Skeletal muscle tissue (tissue), 3 donors: ENCODE measurements at regions not wholly inside any gene's neighbourhood (a gene's known extent, or its start where the extent isn't known, plus 50 kb on each side); places are given as distances from the start of the nearest gene placed in this dataset.

Experiments used
- H3K27ac ChIP-seq: one replicate; pipeline ENCODE4 v1.7.0; 2013; ENCODE audit warnings: mild to moderate bottlenecking, low read depth, low read length, inconsistent platforms
- H3K27me3 ChIP-seq, 3 donors: one replicate each; pipeline ENCODE4 v1.7.0; 2013; ENCODE audit warnings: low read length in 3 of 3; ENCODE audit not compliant: control insufficient read depth in 3 of 3, insufficient read depth in 3 of 3
- H3K36me3 ChIP-seq, 3 donors: one replicate each; pipeline ENCODE4 v1.7.0; 2013; ENCODE audit warnings: low read length in 3 of 3; ENCODE audit not compliant: control insufficient read depth in 3 of 3, insufficient read depth in 3 of 3
- H3K4me1 ChIP-seq, 3 donors: one replicate each; pipeline ENCODE4 v1.7.0; 2013; ENCODE audit warnings: low read length in 3 of 3, mild to moderate bottlenecking in 3 of 3; ENCODE audit not compliant: control insufficient read depth in 3 of 3, insufficient read depth in 3 of 3
- H3K4me3 ChIP-seq, 3 donors: one replicate each; pipeline ENCODE4 v1.7.0; 2013; ENCODE audit warnings: low read length in 3 of 3
- H3K9ac ChIP-seq, 3 donors: one replicate each; pipeline ENCODE4 v1.7.0; 2013; ENCODE audit warnings: low read length in 3 of 3, mild to moderate bottlenecking in 3 of 3, moderate library complexity in 2 of 3, low read depth in 1 of 3
- H3K9me3 ChIP-seq, 3 donors: one replicate each; pipeline ENCODE4 v1.7.0; 2013; ENCODE audit warnings: low read length in 3 of 3; ENCODE audit not compliant: control insufficient read depth in 3 of 3
- donor health status: Osteomylitis.

DNA sequence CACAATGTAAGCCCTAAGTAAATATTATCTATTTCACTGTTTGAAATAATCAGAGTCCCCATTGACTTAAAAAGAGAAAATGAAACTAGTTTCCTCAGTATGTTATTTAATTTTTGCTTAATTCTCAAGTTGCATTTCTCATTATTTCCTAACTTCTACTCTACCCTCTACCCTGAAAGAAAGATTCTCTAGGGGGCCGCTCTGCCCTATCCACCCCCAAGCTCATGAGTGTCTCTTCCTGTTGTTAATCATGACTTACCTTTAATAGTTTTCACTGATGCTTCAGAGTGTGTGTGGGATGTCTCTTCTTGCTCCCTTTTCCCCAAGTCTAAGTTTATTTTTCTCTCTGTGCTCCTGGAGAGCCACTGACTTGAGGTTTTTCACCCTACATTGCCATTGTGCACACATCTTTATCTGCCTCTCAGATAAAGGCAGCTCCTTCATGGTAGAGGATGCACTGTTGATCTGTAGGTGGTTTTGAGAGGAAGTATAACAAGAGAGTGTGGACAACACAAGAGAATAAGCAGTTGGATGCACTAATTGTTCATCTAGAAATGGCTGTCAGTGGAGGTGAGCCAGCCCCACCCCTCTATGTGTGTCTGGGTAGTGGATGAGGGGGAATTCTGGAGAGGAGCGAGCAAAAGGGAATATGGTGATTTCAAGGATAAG is 261.7 kb downstream of the CHRM3 start:
- H3K4me3 ChIP-seq = no peak overlapping the region
- H3K27me3 ChIP-seq = no peaks in the 10 kb centered on the region
- no peak overlapping the region for H3K9ac ChIP-seq
- no peaks in the 10 kb centered on the region for H3K36me3 ChIP-seq
- H3K27ac ChIP-seq = no peak overlapping the region
- H3K4me1 ChIP-seq = no peaks in the 10 kb centered on the region
- H3K9me3 ChIP-seq = no peaks in the 10 kb centered on the region

DNA sequence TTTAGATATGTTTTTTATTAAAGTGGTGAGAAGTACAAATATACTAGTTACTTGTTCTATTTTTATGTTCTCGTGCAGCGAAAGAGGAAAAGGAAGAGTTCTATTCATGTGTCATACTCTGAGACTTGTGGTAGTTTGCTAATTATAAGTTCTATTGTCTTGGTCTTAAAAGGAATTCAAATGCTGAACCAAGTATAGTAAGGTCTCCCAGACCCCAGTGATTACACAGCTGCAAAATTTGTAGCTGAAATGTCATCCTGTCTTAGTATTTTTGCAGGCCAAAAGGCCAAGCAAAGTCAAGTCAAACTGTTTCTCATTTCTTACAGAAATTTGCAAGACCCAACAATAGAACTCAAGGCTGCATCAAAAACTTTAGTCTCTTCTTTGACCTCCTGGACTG is 268.7 kb downstream of the CHRM3 start:
- Histone ChIP-seq H3K4me1 (no peaks in the 10 kb centered on the region), H3K27me3 (no peaks in the 10 kb centered on the region), H3K4me3 (no peak overlapping the region), H3K27ac (no peak overlapping the region), H3K36me3 (no peaks in the 10 kb centered on the region), H3K9ac (no peak overlapping the region), H3K9me3 (no peaks in the 10 kb centered on the region)

- no peak overlapping the region for H3K4me3 ChIP-seq
- H3K9ac ChIP-seq = no peak overlapping the region
- H3K9me3 ChIP-seq = no peaks in the 10 kb centered on the region
- no peak overlapping the region for H3K27ac ChIP-seq
- H3K36me3 ChIP-seq = no peaks in the 10 kb centered on the region
- H3K27me3 ChIP-seq = no peaks in the 10 kb centered on the region
- no peaks in the 10 kb centered on the region for H3K4me1 ChIP-seq
These were observed 270.9 kb downstream of the CHRM3 start for GRCh38 chr1:239657291-239657690.

- no peaks in the 10 kb centered on the region for H3K27me3 ChIP-seq
- H3K9me3 ChIP-seq = no peaks in the 10 kb centered on the region
- no peak overlapping the region for H3K27ac ChIP-seq
- no peak overlapping the region for H3K4me3 ChIP-seq
- no peaks in the 10 kb centered on the region for H3K36me3 ChIP-seq
- H3K9ac ChIP-seq = no peak overlapping the region
- H3K4me1 ChIP-seq = no peaks in the 10 kb centered on the region
These were observed 276.6 kb downstream of the CHRM3 start for GRCh38 chr1:239662950-239663349.

- Histone ChIP-seq H3K4me1 (no peaks in the 10 kb centered on the region), H3K9me3 (no peaks in the 10 kb centered on the region), H3K9ac (no peak overlapping the region), H3K36me3 (no peaks in the 10 kb centered on the region), H3K4me3 (no peak overlapping the region), H3K27me3 (no peaks in the 10 kb centered on the region), H3K27ac (no peak overlapping the region)
These were observed 285.9 kb downstream of the CHRM3 start for GRCh38 chr1:239672256-239672655.

DNA sequence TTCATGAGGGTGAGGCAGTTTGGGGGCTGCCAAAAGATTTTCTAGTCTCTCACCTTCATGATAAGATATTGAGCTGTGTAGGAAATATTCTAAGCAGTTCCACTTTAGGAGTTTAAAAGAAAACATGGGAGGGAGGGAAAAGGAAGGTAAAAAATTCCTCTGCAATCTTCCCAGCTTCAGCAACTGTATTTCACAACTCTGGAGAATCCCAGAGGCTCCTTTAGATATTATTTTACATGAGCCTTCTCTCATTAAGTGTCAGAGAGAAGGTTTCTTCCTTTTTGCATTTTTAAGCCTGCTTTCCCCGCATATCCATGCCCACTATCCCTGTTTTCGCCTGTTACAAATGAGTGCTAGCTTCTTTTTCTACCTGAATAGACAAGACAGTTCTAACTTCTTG is 289.4 kb downstream of the CHRM3 start:
- no peak overlapping the region for H3K9ac ChIP-seq
- H3K27me3 ChIP-seq = no peaks in the 10 kb centered on the region
- H3K4me1 ChIP-seq = no peaks in the 10 kb centered on the region
- H3K36me3 ChIP-seq = no peaks in the 10 kb centered on the region
- no peak overlapping the region for H3K4me3 ChIP-seq
- H3K27ac ChIP-seq = no peak overlapping the region
- no peaks in the 10 kb centered on the region for H3K9me3 ChIP-seq

- no peaks in the 10 kb centered on the region for H3K27me3 ChIP-seq
- H3K4me3 ChIP-seq = no peak overlapping the region
- H3K27ac ChIP-seq = no peak overlapping the region
- H3K9me3 ChIP-seq = no peaks in the 10 kb centered on the region
- no peaks in the 10 kb centered on the region for H3K36me3 ChIP-seq
- no peak overlapping the region for H3K9ac ChIP-seq
- H3K4me1 ChIP-seq = no peaks in the 10 kb centered on the region
These were observed 290.3 kb downstream of the CHRM3 start for GRCh38 chr1:239676522-239677273.

- no peaks in the 10 kb centered on the region for H3K36me3 ChIP-seq
- no peak overlapping the region for H3K4me3 ChIP-seq
- H3K9ac ChIP-seq = no peak overlapping the region
- H3K9me3 ChIP-seq = no peaks in the 10 kb centered on the region
- H3K4me1 ChIP-seq = no peaks in the 10 kb centered on the region
- no peaks in the 10 kb centered on the region for H3K27me3 ChIP-seq
- H3K27ac ChIP-seq = no peak overlapping the region
These were observed 291.0 kb downstream of the CHRM3 start for GRCh38 chr1:239677362-239677761.

GRCh38 chr1:239678181-239678580 is 291.8 kb downstream of the CHRM3 start:
- H3K4me3 ChIP-seq = no peak overlapping the region
- H3K27me3 ChIP-seq = no peaks in the 10 kb centered on the region
- H3K27ac ChIP-seq = no peak overlapping the region
- H3K9ac ChIP-seq = no peak overlapping the region
- H3K9me3 ChIP-seq = no peaks in the 10 kb centered on the region
- no peaks in the 10 kb centered on the region for H3K4me1 ChIP-seq
- H3K36me3 ChIP-seq = no peaks in the 10 kb centered on the region

DNA sequence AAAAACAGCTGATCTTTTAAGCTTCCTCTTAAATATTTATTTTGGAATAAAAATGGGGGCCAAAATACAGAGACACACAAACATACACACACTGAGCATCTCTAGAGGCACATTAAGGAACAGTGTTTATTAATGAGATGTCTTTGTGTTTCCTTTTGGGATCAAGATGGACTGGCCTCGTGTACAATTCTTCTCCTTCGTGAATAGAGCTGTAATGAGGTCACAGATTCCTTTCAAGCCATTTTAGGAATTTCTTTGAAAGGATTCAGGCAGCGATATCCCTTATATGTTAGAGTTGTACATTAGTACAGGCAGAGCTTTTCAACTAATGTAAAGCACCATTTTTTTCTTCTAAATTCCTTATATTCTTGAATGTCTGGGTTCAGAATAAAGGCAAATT is 295.7 kb downstream of the CHRM3 start:
- H3K4me1 ChIP-seq = no peaks in the 10 kb centered on the region

More for the DNA sequence above, 295.7 kb downstream of the CHRM3 start:
- no peak overlapping the region for H3K4me3 ChIP-seq
- no peaks in the 10 kb centered on the region for H3K27me3 ChIP-seq
- H3K36me3 ChIP-seq = no peaks in the 10 kb centered on the region
- H3K9ac ChIP-seq = no peak overlapping the region
- H3K27ac ChIP-seq = no peak overlapping the region
- H3K9me3 ChIP-seq = no peaks in the 10 kb centered on the region
